HCT116 (cell line): ENCODE measurements at regions not wholly inside any gene's neighbourhood (a gene's known extent, or its start where the extent isn't known, plus 50 kb on each side); places are given as distances from the start of the nearest gene placed in this dataset.

Source experiments
- CTCF ChIP-seq, 3 experiments: fragments of 200-600 bp in 1 of 3; sonication (generic) in 1 of 3; IDR thresholded peaks in 2 of 3; conservative IDR thresholded peaks in 1 of 3; 2 replicates each; pipeline ENCODE4 v1.5.1; 2012 to 2017; ENCODE audit warnings: low read depth in 2 of 3, low read length in 2 of 3, antibody characterized with exemption in 1 of 3, borderline replicate concordance in 1 of 3, control low read depth in 1 of 3, mild to moderate bottlenecking in 1 of 3, mixed read lengths in 1 of 3, mixed run types in 1 of 3, moderate library complexity in 1 of 3; ENCODE audit not compliant: insufficient read depth in 1 of 3
- YY1 ChIP-seq: IDR thresholded peaks from 2 replicates; pipeline ENCODE4 v1.6.1; 2011; ENCODE audit warnings: low read length, low read depth, moderate library complexity, mild to moderate bottlenecking; ENCODE audit not compliant: insufficient replicate concordance; ENCODE audit errors: extremely low read depth

DNA sequence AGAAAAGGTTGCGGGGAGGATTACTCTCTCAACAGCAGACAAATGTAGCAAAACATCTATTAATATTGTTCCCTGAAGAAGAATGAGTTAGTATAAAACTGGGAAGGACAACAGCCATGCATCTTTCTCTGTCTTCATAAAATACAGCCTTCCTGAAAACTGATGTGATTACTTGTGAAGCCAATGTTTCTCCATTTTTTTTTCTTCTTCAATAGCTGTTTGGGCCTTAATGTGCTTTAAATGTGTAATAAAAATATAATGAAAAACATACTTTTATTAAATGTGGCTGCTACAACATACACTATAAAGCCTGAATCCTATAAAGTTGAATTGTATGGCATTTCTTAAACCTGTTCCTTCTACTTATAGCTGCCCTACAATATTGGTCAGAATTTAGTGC, 146.3 kb upstream of the LMCD1 start:
- no peak for TF ChIP-seq CTCF (IDR thresholded peaks at IDR 0.05 in 2 of 3, conservative IDR thresholded peaks at IDR 0.05 in 1 of 3; ENCODE audit: borderline replicate concordance in 1 of 3, insufficient read depth in 1 of 3, low read depth in 2 of 3, low read length in 2 of 3)
- no peak for TF ChIP-seq YY1
